ENCODE measurements at regions not wholly inside any gene's neighbourhood (a gene's known extent, or its start where the extent isn't known, plus 50 kb on each side); places are given as distances from the start of the nearest gene placed in this dataset.

GRCh38 chr9:111178331-111179055, 140.2 kb upstream of the LPAR1 start:
- ChIA-PET POLR2A (no interaction called here), CTCF (no interaction called here), RAD21 (ENCODE audit: low non-redundant PET in 1 of 2, low total read pairs in 2 of 2, uncharacterized antibody in 2 of 2, unreplicated experiment in 2 of 2) (interaction anchor here in 1 of 2 experiments (0.6 kb wide), 1 partner anchor 134 kb away, joined by 3 read pairs; no protein-coding TSS in a partner anchor)
- Histone ChIP-seq H4K20me1 (ENCODE audit: insufficient read depth) (no peaks in the 10 kb centered on the region), H3K9me2 (ENCODE audit: insufficient read depth) (no peaks in the 10 kb centered on the region), H3K4me2 (ENCODE audit: low read length) (no peak overlapping the region), H3K4me3 (replicated peaks in 1 of 2; ENCODE audit: low read depth in 1 of 2, low read length in 2 of 2) (no peak overlapping the region), H3K36me3 (ENCODE audit: control insufficient read depth in 1 of 2, insufficient read depth in 2 of 2, low read length in 2 of 2) (no peaks in the 10 kb centered on the region), H3K27me3 (ENCODE audit: insufficient read depth, low read length) (no peaks in the 10 kb centered on the region), H3K27ac (ENCODE audit: low read depth, low read length) (no peak overlapping the region), H3K9ac (ENCODE audit: low read length) (no peak overlapping the region), H3K79me2 (ENCODE audit: insufficient read depth, low read length) (no peaks in the 10 kb centered on the region), H3K9me3 (ENCODE audit: control insufficient read depth in 1 of 2, insufficient read depth in 1 of 2, low read depth in 1 of 2, low read length in 2 of 2) (no peaks in the 10 kb centered on the region), H3K4me1 (ENCODE audit: control insufficient read depth in 1 of 2, insufficient read depth in 2 of 2, low read length in 2 of 2) (no peaks in the 10 kb centered on the region), H2AFZ (ENCODE audit: low read depth, low read length, poor library complexity, severe bottlenecking) (no peak overlapping the region)
- DNase-seq (ENCODE audit: low read depth, low spot score), result no peak
- ATAC-seq, result no peak
- BruUV-seq (replicated peaks), result no TSS peak
- no peak for TF ChIP-seq JUND (IDR thresholded peaks at IDR 0.05)
- no peak for TF ChIP-seq SRF (IDR thresholded peaks at IDR 0.05; ENCODE audit: low read depth)
- TF ChIP-seq CBX3 (IDR thresholded peaks at IDR 0.05; ENCODE audit: low read depth), result no peak
- no peak for TF ChIP-seq ZBTB33 (IDR thresholded peaks at IDR 0.05; ENCODE audit: extremely low read depth, insufficient replicate concordance, low read length)
- TF ChIP-seq POLR2AphosphoS5 (IDR thresholded peaks at IDR 0.05; ENCODE audit: low read depth, low read length), result no peak
- TF ChIP-seq FOSL1 (IDR thresholded peaks at IDR 0.05; ENCODE audit: low read depth), result no peak
- TF ChIP-seq ZFX (IDR thresholded peaks at IDR 0.05), result no peak
- no peak for TF ChIP-seq ZNF274 (IDR thresholded peaks at IDR 0.05; ENCODE audit: low read depth, low read length)
- intact Hi-C loops (cut with micrococcal nuclease), result no loop called here

- Histone ChIP-seq H3K79me2 (ENCODE audit: insufficient read depth, low read length) (no peaks in the 10 kb centered on the region), H3K4me2 (ENCODE audit: low read length) (no peak overlapping the region), H3K4me3 (replicated peaks in 1 of 2; ENCODE audit: low read depth in 1 of 2, low read length in 2 of 2) (no peak overlapping the region), H3K9ac (ENCODE audit: low read length) (no peak overlapping the region), H3K9me3 (ENCODE audit: control insufficient read depth in 1 of 2, insufficient read depth in 1 of 2, low read depth in 1 of 2, low read length in 2 of 2) (no peaks in the 10 kb centered on the region), H3K27me3 (ENCODE audit: insufficient read depth, low read length) (no peaks in the 10 kb centered on the region), H4K20me1 (ENCODE audit: insufficient read depth) (no peaks in the 10 kb centered on the region), H2AFZ (ENCODE audit: low read depth, low read length, poor library complexity, severe bottlenecking) (no peak overlapping the region), H3K9me2 (ENCODE audit: insufficient read depth) (no peaks in the 10 kb centered on the region), H3K27ac (ENCODE audit: low read depth, low read length) (no peak overlapping the region), H3K4me1 (ENCODE audit: control insufficient read depth in 1 of 2, insufficient read depth in 2 of 2, low read length in 2 of 2) (no peaks in the 10 kb centered on the region), H3K36me3 (ENCODE audit: control insufficient read depth in 1 of 2, insufficient read depth in 2 of 2, low read length in 2 of 2) (no peaks in the 10 kb centered on the region)
- intact Hi-C loops (cut with micrococcal nuclease), result no loop called here
- ATAC-seq (no peak), DNase-seq (ENCODE audit: low read depth, low spot score) (no peak)
- ChIA-PET CTCF (no interaction called here), POLR2A (no interaction called here), RAD21 (ENCODE audit: low non-redundant PET in 1 of 2, low total read pairs in 2 of 2, uncharacterized antibody in 2 of 2, unreplicated experiment in 2 of 2) (no interaction called here)
- BruUV-seq (replicated peaks), result no TSS peak
- TF ChIP-seq CBX3 (IDR thresholded peaks at IDR 0.05; ENCODE audit: low read depth), result no peak
- no peak for TF ChIP-seq YY1 (IDR thresholded peaks at IDR 0.05; ENCODE audit: extremely low read depth, insufficient replicate concordance, low read depth, low read length)
- no peak for TF ChIP-seq FOSL1 (IDR thresholded peaks at IDR 0.05; ENCODE audit: low read depth)
- no peak for TF ChIP-seq ZNF274 (IDR thresholded peaks at IDR 0.05; ENCODE audit: low read depth, low read length)
- no peak for TF ChIP-seq POLR2A (IDR thresholded peaks at IDR 0.05; ENCODE audit: borderline replicate concordance, extremely low read depth, insufficient read depth, insufficient read length)
- TF ChIP-seq SIN3A (IDR thresholded peaks at IDR 0.05; ENCODE audit: low read depth), result no peak
- no peak for TF ChIP-seq EZH2phosphoT487 (IDR thresholded peaks at IDR 0.05; ENCODE audit: borderline replicate concordance)
- TF ChIP-seq EGR1 (IDR thresholded peaks at IDR 0.05; ENCODE audit: low read depth), result no peak
- no peak for TF ChIP-seq CTCF (IDR thresholded peaks at IDR 0.05 in 2 of 3, conservative IDR thresholded peaks at IDR 0.05 in 1 of 3; ENCODE audit: borderline replicate concordance in 1 of 3, insufficient read depth in 1 of 3, low read depth in 2 of 3, low read length in 2 of 3)
- no peak for TF ChIP-seq MAX (IDR thresholded peaks at IDR 0.05)
- TF ChIP-seq POLR2AphosphoS5 (IDR thresholded peaks at IDR 0.05; ENCODE audit: low read depth, low read length), result no peak
- TF ChIP-seq CEBPB (IDR thresholded peaks at IDR 0.05; ENCODE audit: low read depth), result no peak
- no peak for TF ChIP-seq ELF1 (IDR thresholded peaks at IDR 0.05; ENCODE audit: borderline replicate concordance, low read depth)
Observed at GRCh38 chr9:111176511-111176910, 138.2 kb upstream of the LPAR1 start.

Measured in HCT116 (cell line).